ENCODE measurements at regions not wholly inside any gene's neighbourhood (a gene's known extent, or its start where the extent isn't known, plus 50 kb on each side); places are given as distances from the start of the nearest gene placed in this dataset.
"Not testable (repeated sequence)": the region's sequence is repeated elsewhere in the genome, so short reads cannot be mapped to it uniquely, and the experiment has no call there.

GRCh38 chr4:66373268-66373667 is 703.0 kb upstream of the EPHA5 start:
- no peak overlapping the region for H3K4me3 ChIP-seq
- no peaks in the 10 kb centered on the region for H3K9me3 ChIP-seq
- ATAC-seq (no peak), DNase-seq (no peak)
- intact Hi-C loops (cut with DNase I), result no loop called here
- no peaks in the 10 kb centered on the region for H3K36me3 ChIP-seq (ENCODE audit: insufficient read depth in 1 of 2, low read depth in 1 of 2)
- H3K4me1 ChIP-seq, result no peaks in the 10 kb centered on the region
- H3K27ac ChIP-seq, result no peak overlapping the region
- no peaks in the 10 kb centered on the region for H3K27me3 ChIP-seq (ENCODE audit: insufficient read depth in 3 of 3, low read length in 2 of 3)
- no peak for TF ChIP-seq CTCF (IDR thresholded peaks at IDR 0.05)

GRCh38 chr4:66372706-66373105 is 702.4 kb upstream of the EPHA5 start:
- Histone ChIP-seq H3K4me1 (no peaks in the 10 kb centered on the region), H3K27me3 (ENCODE audit: insufficient read depth in 3 of 3, low read length in 2 of 3) (no peaks in the 10 kb centered on the region), H3K4me3 (no peak overlapping the region), H3K9me3 (no peaks in the 10 kb centered on the region), H3K36me3 (ENCODE audit: insufficient read depth in 1 of 2, low read depth in 1 of 2) (no peaks in the 10 kb centered on the region), H3K27ac (no peak overlapping the region)
- ATAC-seq, result no peak
- WGBS, 3 donors, result 67 to 72% (median 71%) methylated on average over 6 of the region's 6 CpGs
- no peak for DNase-seq
- no peak for TF ChIP-seq CTCF (IDR thresholded peaks at IDR 0.05)
- intact Hi-C loops (cut with DNase I), result no loop called here

- ATAC-seq (no peak), DNase-seq (no peak)
- intact Hi-C loops (cut with DNase I), result no loop called here
- Histone ChIP-seq H3K9me3 (no peaks in the 10 kb centered on the region), H3K36me3 (ENCODE audit: insufficient read depth in 1 of 2, low read depth in 1 of 2) (no peaks in the 10 kb centered on the region), H3K4me3 (no peak overlapping the region), H3K27ac (no peak overlapping the region), H3K4me1 (no peaks in the 10 kb centered on the region), H3K27me3 (ENCODE audit: insufficient read depth in 3 of 3, low read length in 2 of 3) (no peaks in the 10 kb centered on the region)
- WGBS, 3 donors, result 45 to 47% (median 45%) methylated on average over 10 of the region's 10 CpGs
- no peak for TF ChIP-seq CTCF (IDR thresholded peaks at IDR 0.05)
Measured at GRCh38 chr4:66367043-66367660, 696.9 kb upstream of the EPHA5 start.

GRCh38 chr4:66360395-66360794 is 690.1 kb upstream of the EPHA5 start:
- H3K4me1 ChIP-seq; H3K27me3 ChIP-seq (ENCODE audit: insufficient read depth in 3 of 3, low read length in 2 of 3); H3K27ac ChIP-seq; H3K4me3 ChIP-seq; intact Hi-C loops (cut with DNase I); ATAC-seq; DNase-seq; H3K36me3 ChIP-seq (ENCODE audit: insufficient read depth in 1 of 2, low read depth in 1 of 2); H3K9me3 ChIP-seq: not testable (repeated sequence)
- WGBS, 3 donors, result 75 to 85% (median 83%) methylated on average over 8 of the region's 8 CpGs

- Histone ChIP-seq H3K9me3 (no peaks in the 10 kb centered on the region), H3K36me3 (ENCODE audit: insufficient read depth in 1 of 2, low read depth in 1 of 2) (no peaks in the 10 kb centered on the region), H3K27me3 (ENCODE audit: insufficient read depth in 3 of 3, low read length in 2 of 3) (no peaks in the 10 kb centered on the region), H3K4me1 (no peaks in the 10 kb centered on the region), H3K4me3 (no peak overlapping the region), H3K27ac (no peak overlapping the region)
- no peak for TF ChIP-seq CTCF (IDR thresholded peaks at IDR 0.05)
- 53 to 61% (median 53%) methylated on average over 2 of the region's 2 CpGs for WGBS, 3 donors
- ATAC-seq (no peak), DNase-seq (no peak)
- intact Hi-C loops (cut with DNase I), result no loop called here
Measured at GRCh38 chr4:66357316-66357715, 687.0 kb upstream of the EPHA5 start.
